Amygdala (tissue), 56 donors: ENCODE measurements at regions not wholly inside any gene's neighbourhood (a gene's known extent, or its start where the extent isn't known, plus 50 kb on each side); places are given as distances from the start of the nearest gene placed in this dataset.

Source experiments
- DNase-seq, 56 donors: peaks; one replicate each; lab custom pipeline; 2025; lab: John Stamatoyannopoulos, UW

- DNase-seq: no peak
Measured at GRCh38 chr2:111694700-111695101, 189.3 kb downstream of the ANAPC1 start.

DNA sequence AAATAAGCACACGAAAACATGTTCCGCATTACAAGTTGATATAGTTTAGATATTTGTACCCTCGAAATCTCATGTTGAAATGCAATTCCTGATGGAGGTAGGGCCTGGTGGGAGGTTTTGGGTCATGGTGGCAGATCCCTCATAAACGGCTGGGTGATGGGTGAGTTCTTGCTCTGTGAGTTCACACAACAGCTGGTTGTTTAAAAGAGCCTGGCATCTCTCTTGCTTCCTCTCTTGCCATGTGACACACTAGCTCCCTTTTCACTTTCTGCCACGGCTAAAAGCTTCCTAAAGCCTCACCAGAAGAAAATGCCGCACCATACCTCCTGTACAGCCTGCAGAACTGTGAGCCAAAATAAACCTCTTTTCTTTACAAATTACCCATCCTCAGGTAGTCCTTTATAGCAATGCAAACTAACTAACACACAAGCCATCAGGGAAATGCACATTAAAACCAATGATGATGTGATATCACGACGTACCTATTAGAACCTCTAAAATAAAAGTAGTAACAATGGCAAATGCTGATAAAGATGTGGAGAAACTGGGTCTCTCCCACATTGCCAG is 188.5 kb downstream of the ANAPC1 start:
- no peak for DNase-seq

- no peak for DNase-seq
Measured at GRCh38 chr2:111696226-111696625, 187.8 kb downstream of the ANAPC1 start.

- no peak for DNase-seq
Measured at GRCh38 chr2:111697560-111697959, 186.4 kb downstream of the ANAPC1 start.

DNA sequence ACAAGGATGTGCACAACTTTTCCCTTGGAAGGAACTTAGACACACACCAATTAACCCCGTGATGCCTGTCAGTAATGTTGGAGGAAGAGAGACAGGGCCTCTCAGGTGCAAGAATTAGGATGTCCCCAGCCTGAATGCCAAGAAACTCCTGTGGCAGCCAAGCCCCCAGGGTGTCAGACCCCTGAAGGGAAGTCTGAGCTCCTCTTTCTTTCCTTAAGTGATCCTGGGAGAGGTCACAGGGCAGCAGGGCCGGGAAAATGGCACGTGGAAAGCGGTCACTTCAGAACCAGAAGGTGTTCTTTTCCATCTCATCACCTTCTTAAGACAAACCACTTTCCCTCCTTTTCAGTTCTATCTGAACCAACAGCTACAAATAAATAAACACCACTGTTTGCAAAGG is 185.9 kb downstream of the ANAPC1 start:
- no peak for DNase-seq

GRCh38 chr2:111698743-111699554 is 185.0 kb downstream of the ANAPC1 start:
- DNase-seq: peak in 12 of 56 donors; percentile 4 to 51 (median 16)

DNA sequence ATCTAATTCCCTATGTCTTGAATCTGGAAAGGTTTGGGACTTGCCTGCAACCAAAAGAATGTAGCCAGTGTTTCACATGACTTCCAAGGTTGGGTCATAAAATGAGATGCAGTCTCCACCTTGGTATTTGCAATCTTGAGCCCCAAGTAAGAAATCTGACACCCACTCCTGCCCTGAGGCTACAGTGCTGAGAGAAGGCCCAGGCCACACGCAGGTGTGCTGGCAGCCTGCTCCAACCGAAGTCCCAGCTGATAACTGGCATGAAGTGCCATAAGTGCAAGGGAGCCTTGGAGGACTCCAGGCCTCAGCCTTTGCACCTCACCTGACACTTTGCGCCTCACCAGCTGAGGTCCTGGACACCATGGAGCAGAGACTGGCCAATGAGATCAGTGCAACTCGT is 182.7 kb downstream of the ANAPC1 start:
- no peak for DNase-seq

- no peak for DNase-seq
Measured at GRCh38 chr2:111701798-111702118, 182.2 kb downstream of the ANAPC1 start.

DNA sequence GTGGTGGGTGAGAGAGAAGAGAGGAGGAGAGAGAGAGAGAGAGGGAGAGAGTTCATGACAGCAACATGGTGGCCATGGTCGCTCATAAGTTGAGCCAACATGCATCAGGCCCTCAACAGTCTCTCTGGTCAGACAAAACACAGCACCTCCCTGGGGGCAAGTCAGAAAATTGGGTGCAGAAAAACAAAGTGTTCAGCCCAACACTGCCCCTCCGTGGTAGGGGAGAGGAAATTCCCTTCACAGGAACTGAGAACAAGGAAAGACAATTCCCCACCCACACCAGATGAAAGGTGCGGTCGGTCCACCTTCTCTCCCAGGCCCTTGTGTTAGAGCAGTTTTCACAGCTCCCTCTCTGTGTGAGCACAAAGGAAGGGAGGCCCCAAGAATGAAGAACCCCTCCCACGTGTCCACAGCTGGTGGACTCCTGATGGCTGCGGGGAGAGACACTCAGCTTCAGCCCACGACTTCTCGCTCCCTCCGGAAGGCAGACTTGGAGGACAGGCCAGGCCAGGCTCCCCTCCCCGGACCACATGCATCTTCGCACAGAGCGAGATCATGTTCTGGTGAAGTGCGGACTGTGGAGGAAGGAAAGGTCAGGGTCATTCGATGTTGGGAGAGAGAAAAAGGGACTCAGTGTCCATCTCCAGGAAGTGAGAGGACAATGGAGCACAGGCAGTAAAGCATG is 181.7 kb downstream of the ANAPC1 start:
- DNase-seq: peak in 6 of 56 donors; percentile 5 to 28 (median 12)

- no peak for DNase-seq
Measured at GRCh38 chr2:111702804-111703196, 181.2 kb downstream of the ANAPC1 start.

- DNase-seq: no peak
Measured at GRCh38 chr2:111703759-111704158, 180.2 kb downstream of the ANAPC1 start.

GRCh38 chr2:111704246-111704645 is 179.7 kb downstream of the ANAPC1 start:
- no peak for DNase-seq

DNA sequence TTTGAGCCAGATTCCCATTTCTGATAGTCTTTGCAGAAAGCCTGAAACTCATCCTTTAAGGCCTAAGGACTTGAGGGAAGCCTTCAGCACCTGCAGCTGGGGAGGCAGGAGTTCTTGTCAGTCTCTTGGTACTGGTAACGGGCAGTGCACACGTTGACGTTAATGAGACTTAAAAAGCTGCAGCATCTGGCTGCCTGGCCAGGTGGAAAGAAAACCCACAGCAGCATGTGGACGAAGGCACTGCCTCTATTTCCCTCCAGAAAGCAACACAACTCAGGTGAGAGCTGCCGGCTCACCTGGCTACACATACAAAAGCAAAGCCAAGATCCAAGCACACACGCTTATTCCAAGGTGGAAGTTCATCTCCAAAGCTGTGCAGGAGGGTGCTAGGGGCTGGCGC is 178.8 kb downstream of the ANAPC1 start:
- no peak for DNase-seq

DNA sequence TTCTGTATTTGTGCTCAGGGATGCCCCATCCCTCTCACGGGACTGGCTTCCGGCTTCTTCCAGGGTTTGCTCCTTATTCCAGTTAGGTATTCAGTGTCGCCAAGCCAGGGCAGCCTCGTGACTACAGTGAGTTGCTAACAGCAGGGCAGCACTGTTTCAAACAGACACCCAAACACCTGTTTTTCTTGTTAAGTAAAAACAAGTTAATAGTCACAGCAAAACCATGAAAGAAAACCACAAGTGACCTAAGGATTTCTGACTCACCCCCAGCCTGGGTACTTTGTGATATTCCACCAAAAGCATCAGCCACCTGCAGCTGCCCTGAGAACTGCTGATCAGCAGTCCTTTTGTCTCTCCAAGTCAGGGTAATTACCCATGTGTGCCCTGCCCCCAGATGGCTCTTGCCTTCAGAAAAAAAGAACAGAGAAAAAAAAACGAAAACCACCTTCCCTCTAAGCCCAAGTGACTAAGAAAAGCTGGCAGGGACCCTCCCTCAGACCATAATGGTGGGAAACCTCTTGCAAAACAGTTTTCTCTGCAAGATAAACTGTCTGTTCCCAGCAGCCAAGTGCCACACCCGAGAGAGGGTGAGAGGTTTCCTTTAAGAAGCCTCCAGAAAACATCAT is 178.2 kb downstream of the ANAPC1 start:
- DNase-seq: no peak

- DNase-seq: no peak
Measured at GRCh38 chr2:111706481-111707001, 177.5 kb downstream of the ANAPC1 start.

DNA sequence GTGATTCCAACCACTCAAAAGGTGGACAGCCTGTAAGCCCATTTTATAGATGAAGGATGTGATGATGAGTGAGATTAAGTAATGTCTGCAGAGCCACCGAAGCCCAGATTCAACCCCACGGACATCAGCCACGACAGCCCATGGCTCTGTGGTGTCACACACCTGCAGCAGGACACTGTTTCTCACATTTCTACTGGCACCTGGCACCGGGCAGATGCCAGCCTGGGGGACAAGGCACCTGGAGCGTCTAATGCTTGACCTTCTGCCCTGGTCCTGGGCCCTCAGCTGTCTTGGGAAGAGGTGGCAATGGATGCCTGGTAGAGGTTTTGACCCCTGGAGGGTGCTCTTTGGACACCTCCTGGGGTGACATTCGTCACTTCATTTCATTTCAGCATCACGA is 176.3 kb downstream of the ANAPC1 start:
- DNase-seq: no peak

DNA sequence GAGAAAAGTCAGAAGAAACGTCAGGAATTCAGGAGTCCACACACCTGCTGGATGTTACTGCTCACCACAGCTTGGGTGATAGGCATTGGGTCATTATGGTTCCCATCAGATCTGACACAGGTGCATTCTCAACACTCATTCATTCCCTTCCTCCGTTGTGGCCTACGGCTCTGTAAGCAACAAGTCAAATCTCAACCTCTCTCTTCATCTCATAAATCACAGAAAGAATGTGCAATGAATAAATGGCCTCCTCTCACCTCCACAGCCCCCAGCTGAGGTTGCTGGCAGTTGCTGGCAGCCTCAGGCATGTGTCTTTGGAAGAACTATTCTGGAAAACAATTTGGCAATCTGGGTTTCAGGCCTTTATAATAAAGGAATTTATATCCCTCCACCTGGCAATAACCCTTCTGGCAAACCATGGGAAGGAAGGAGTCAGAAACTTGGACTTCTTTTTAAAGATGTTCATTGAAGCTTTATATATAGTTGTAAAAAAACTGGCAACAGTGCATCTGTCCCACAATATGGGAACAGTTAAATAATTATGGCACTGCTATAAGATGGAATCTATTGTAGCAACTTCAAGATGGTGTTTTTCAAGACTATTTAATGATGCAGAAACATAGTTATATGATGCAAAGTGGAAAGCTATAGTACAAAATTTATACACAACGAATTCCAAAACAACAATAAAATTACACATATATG is 175.4 kb downstream of the ANAPC1 start:
- DNase-seq: no peak

- DNase-seq: no peak
Measured at GRCh38 chr2:111709321-111709720, 174.7 kb downstream of the ANAPC1 start.

GRCh38 chr2:111710085-111710484 is 173.9 kb downstream of the ANAPC1 start:
- DNase-seq: no peak

GRCh38 chr2:111710613-111711012 is 173.4 kb downstream of the ANAPC1 start:
- DNase-seq: no peak

GRCh38 chr2:111711270-111711669 is 172.7 kb downstream of the ANAPC1 start:
- no peak for DNase-seq
